CD4-positive, alpha-beta T cell treated with Interferon alpha-2 for 1 hour (primary cell): ENCODE measurements at regions not wholly inside any gene's neighbourhood (a gene's known extent, or its start where the extent isn't known, plus 50 kb on each side); places are given as distances from the start of the nearest gene placed in this dataset.

Experiments
- DNase-seq, 2 donors: peaks; one replicate each; pipeline ENCODE4 v3.0.0-alpha.2; 2020 to 2022

DNA sequence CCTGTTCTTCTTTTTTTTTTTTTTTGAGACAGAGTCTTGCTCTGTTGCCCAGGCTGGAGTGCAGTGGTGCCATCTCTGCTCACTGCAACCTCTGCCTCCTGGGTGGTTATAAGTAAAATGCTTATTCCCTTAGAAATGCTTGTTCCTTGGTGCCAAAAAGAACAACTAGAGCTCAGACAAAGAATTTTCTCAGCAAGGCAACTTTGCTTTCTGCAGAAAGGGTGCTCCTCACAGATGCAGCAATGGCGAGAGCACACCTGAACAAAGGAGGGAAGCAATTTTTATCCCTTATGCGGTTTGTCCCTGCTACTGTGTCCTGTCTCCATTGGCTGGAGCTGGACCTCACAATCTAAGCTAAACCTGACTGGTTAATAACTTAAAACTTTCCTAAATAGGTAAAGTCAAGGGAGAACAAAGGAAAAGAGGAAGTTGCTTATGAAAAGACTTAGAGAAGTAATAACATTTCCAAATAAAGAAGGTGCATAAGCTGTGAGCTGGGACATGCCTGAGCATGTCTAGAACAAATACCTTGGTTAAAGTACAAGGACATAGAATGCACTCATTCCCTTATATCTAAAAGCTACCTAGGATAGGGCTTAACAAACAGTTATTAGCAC, 90.0 kb upstream of the PRR5 start:
- DNase-seq, result no peak

DNA sequence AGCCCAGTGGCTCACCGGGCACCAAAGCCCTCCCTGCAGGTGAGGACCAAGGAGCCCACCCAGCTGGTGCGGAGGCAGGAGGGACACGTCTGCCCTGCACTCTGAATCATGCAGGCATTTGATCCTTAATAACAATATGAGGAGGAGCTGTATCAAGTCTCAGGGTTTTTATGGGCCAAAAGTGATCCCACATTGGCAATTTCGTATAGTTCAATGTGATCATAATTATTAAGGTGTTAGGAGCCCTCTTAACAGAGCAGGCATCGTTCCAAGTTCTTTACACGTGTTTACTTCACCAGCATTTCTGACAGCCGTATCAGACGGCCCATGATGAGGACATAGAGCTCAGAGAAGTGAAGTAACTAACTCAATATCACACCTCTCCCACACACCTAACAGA, 91.9 kb upstream of the PRR5 start:
- no peak for DNase-seq

GRCh38 chr22:44609400-44609988, 92.5 kb upstream of the PRR5 start:
- DNase-seq, result no peak

- DNase-seq, result no peak
Measured at GRCh38 chr22:44608597-44609399, 93.2 kb upstream of the PRR5 start.

- DNase-seq, result no peak
Measured at GRCh38 chr22:44606126-44606525, 95.9 kb upstream of the PRR5 start.

DNA sequence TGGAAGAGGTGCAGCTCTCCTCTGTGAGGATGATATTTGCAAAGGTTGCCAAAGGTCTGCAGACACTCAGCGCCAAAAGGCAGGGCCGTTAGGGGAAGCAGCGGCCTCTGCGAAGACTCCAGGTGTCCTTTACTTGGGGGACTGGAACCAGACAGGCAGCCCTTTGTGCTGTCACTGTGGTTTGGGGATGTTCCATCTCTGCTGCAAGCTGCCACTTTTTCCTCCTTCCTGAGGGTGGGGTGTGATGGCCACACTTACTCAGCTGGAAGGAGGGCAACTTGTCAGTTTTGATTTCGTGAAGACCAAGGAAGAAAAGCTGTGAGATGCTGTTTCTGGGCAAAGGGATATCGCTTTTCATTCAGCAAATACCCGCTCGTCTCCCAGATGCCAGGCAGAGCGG, 96.5 kb upstream of the PRR5 start:
- no peak for DNase-seq

DNA sequence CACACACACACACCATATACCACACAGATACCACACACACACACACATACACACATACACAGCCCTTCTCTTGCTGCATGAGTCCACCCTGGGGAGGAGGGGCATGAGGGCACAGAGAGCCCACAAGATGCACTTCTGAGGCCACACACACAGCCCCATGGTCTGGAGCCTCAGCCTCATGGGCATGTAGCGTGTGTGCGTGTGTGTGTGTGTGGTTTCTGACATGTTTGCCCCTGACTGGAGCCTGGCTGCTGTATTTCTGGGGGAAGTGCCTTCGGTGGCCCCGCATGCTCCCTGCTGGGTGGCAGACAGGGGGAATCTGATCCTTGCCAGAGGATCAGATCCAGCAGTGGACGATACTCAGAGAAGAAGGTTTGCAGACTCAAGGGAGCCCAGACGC, 97.0 kb upstream of the PRR5 start:
- DNase-seq, result no peak

DNA sequence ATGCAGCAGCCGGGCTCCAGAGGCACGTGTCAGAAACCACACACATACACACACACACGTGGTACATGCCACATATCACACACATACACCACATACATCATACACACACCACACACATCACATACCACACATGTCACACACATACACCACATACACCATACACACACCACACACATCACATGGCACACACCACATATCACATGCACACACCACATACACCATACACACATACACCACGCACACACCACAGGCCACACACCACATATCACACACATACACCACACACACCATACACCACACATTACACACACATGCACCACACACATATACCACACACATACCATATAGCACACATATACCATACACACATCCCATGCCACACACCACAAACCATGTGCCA, 97.5 kb upstream of the PRR5 start:
- no peak for DNase-seq

GRCh38 chr22:44603767-44604166, 98.2 kb upstream of the PRR5 start:
- peak in 1 of 2 donors; percentile 22 for DNase-seq

- DNase-seq, result no peak
Measured at GRCh38 chr22:44601725-44602124, 100.3 kb upstream of the PRR5 start.

- no peak for DNase-seq
Measured at GRCh38 chr22:44601189-44601588, 100.8 kb upstream of the PRR5 start.

- DNase-seq, result no peak
Measured at GRCh38 chr22:44600207-44600785, 101.7 kb upstream of the PRR5 start.

DNA sequence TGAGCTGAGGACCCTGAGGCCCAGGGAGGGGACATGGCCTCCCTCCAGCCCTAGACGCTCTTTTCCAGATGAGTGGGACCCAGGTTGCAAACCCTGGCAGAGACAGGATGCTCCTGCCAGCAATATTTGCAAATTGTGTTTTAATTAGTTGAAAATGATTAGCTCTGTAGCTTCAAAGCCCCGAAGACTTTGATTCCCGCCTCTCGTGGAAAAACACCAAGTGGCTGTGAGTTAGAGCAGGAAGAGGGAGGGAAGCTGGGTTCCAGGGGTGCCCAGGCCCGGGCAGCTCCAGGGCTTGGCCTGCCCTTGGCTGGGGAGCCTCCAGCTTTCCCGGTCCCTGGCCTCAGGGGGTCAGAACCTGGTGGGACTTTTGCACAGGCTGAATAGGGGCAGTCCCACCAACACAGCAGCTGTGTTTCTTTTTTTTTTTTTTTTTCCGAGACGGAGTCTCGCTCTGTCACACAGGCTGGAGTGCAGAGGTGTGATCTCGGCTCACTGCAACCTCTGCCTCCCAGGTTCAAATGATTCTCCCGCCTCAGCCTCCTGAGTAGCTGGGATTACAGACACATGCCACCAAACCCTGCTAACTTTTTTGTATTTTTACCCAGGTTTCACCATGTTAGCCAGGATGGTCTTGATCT, 101.6 kb upstream of the RTL6 start:
- DNase-seq, result no peak

DNA sequence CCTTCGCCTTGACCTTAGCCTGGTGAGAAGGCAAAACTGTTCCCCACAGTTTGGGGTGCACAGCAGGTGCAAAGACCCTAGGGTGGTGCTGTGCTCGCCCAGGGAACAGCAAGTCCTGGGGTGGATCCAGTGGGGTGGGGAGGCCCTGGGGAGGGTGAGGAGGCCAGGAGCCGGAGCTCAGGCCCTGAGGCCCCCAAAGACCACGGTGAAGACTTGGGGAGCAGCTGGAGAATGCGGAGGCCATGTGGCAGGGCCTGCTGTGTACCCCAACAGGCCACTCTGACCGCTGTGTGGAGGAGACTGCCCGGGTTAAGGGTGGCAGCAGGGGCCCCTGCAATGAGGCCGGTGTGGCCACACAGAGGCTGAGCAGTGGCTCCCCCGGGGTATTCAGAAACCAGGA, 101.1 kb upstream of the RTL6 start:
- DNase-seq, result no peak

GRCh38 chr22:44597616-44598015, 99.6 kb upstream of the RTL6 start:
- DNase-seq, result no peak

DNA sequence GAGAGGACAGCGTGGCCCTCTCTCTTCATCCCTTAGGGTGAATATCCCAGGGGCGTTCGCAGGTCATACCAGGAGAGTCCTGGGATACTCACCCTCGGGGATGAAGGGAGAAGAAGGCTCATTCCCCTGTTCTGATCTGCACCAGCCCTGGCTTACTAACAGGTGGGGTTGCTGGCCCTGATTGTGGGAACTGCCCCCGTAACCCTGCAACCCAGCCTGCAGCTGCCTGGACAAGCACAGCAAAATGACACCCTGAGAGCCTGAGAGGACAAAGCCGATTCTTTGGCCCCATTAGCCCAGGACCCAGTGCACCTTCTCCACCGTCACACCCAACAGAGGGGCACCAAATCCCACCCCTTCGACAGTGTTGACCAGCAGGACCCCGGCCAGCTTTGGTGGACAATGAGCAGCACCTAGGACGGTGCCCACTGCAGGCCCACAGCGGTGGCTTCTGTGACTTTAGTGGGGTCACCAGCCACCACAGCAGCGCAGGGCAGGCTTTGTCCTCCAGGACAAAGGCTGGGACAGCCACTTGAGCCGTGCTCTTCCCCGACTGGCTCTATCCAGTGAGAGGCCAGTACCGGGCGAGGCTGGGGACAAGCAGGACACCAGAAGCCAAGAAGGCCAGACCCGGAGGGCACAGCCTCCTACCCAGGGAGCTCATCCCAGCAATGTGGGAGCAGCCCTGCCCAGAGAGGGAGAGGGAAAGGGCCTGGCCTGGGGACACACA, 98.5 kb upstream of the RTL6 start:
- no peak for DNase-seq

DNA sequence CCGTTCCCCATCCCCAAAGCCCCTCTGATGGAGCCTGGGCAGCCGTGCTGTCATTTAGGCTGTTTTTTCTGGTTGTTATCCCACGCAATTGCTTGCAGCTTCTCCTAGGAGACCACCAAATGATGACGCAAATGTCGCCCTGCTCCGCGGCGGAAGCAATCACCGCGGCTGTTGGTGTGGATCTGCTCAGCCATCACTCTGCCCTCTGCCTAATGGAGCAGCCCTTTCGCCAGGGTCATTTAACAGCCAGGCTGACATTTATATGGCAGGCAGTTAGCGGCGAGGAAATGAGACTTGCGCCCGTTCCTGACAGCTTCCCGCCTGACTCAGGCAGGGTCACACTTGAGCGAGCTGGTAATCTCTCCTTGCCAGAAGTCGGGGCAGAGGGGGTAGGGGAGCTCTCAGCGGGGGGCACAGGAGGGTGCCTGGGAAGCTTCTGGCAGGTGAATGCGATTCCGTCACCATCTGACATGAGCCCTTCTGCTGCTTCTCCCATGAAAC, 97.9 kb upstream of the RTL6 start:
- no peak for DNase-seq

DNA sequence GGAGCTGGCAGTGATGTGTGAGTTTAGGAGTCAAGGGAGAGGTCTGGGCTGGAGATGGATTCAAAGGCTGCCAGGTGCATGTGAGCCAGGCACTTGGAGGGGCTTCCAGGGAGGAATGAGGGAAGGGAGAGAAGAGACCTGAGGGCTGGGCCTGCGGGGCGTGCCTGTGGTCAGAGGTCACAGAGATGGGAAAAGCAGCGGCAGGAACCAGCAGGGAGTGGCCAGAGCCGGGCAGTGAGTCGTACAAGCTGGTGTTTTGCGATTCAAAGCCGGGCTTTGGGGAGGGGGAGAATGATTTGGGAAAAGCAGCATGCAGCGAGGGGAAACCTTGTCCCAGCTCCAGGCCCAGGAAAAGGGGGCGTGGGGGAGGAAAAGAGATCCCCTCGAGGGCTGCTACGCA, 96.9 kb upstream of the RTL6 start:
- DNase-seq, result no peak

- DNase-seq, result no peak
Measured at GRCh38 chr22:44592824-44593148, 94.8 kb upstream of the RTL6 start.

- no peak for DNase-seq
Measured at GRCh38 chr22:44592126-44592823, 94.2 kb upstream of the RTL6 start.

- DNase-seq, result no peak
Measured at GRCh38 chr22:44591146-44591790, 93.2 kb upstream of the RTL6 start.

DNA sequence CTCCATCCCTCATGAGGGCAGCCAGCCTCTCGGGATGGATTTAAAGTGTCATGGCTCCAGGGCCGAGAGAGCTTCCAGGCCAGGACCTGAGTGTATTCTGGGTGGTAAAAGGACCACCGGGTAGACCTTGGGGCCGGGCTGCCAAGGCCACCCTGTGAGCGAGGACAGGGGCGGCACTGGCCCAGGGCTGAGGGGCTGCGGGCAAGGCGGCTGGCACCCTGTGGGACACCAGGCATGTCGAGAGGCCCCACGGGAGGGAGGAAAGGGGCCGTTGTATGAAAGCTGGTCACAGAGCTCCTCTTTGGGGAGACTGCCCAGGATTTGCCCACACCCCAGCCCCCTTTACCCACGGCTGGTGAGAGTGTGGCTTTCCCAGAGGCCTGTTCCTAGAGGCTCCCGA, 92.3 kb upstream of the RTL6 start:
- DNase-seq, result no peak
